Lung microvascular endothelial cell (primary cell): ENCODE measurements at regions not wholly inside any gene's neighbourhood (a gene's known extent, or its start where the extent isn't known, plus 50 kb on each side); places are given as distances from the start of the nearest gene placed in this dataset.

Experiments
- DNase-seq, 2 donors: peaks; one replicate each; pipeline versions ENCODE4 v3.0.0 to v3.0.0-alpha.2; 2010; ENCODE audit warnings: low read depth in 2 of 2

- no peak for DNase-seq
Measured at GRCh38 chr10:133035952-133036351, 51.8 kb upstream of the ADGRA1 start.

GRCh38 chr10:133034762-133035161 is 53.0 kb upstream of the ADGRA1 start:
- DNase-seq = no peak

DNA sequence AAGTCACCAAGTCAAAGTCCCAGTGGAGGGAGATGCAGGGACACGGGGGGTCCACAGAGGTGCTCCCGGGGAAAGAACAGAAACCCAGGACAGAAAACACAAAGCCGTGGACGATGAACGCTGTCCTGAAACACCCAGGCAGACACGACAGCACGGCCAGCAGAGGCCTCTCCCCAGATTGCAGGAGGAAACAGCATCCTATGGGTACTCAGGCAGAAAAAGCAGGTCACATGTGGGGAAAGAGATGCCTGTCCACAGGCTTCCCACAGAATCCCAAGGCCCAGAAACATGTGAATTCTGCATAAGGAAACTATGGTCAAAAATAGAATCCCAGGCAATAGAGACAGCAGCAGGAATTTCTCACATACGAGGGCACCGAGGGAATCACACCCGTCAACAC is 53.6 kb upstream of the ADGRA1 start:
- DNase-seq = no peak

DNA sequence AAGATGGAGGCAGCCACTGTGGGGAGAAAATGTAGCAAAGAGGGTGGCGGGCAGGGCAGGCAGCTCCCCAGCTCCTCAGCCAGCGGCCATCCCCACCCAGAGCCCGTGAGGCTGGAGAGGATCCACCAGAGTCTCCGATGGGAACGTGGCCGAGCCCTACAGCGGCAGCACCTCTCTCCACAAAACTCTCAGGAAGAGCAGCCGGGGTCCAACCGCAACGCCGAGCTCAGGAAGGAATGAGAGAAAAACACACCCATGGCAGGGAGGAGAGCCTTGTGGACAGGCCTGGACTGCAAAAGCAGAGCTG is 54.0 kb upstream of the ADGRA1 start:
- no peak for DNase-seq

GRCh38 chr10:133032976-133033741 is 54.6 kb upstream of the ADGRA1 start:
- DNase-seq = no peak

- no peak for DNase-seq
Measured at GRCh38 chr10:133032231-133032630, 55.5 kb upstream of the ADGRA1 start.

DNA sequence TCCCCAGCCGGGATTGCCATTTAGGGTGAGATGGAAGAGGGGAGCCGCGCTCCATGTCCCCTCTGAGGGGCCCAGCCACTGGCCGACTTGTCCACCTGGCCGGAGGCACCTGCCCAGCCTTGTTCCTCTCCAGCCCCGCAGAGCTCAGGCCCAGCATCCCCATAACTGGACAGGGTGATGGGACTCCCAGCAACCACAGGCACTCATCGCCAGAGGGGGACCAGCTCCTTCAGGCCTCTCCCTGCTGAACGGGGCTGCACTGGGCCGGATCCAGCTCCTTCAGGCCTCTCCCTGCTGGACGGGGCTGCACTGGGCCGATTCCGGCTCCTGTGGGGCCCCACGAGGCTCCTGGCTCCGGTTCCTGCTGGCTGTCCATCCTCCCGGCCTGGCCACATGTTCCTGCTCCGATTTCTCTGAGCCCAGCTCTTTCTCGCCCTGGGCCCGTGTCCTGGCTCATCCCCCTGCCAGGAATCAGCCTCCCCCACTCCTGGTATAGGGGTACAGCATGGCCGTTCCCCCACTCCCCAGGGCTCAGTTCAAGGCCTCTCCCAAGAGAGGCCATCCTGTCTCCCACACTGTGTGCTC is 56.1 kb upstream of the ADGRA1 start:
- no peak for DNase-seq

DNA sequence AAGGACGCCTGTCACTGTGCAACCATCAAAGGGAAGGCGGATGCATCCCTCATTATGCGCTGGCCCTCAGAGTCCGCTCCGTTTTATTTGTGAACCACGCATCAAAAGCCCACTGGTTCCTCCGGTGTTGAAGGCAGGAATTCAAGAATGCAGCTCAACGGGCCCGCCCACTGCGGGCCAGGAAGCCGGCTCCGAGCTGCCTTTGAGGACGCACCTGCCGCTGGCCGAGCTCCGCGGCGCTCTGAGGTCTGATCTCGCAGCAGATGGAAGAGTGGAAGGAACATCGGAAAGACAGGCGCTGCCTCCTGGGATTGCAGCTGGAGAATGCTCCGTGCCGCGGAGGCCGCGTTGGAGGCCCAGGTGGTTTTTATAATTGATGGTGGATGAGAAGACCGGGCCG is 56.9 kb upstream of the ADGRA1 start:
- DNase-seq = no peak

DNA sequence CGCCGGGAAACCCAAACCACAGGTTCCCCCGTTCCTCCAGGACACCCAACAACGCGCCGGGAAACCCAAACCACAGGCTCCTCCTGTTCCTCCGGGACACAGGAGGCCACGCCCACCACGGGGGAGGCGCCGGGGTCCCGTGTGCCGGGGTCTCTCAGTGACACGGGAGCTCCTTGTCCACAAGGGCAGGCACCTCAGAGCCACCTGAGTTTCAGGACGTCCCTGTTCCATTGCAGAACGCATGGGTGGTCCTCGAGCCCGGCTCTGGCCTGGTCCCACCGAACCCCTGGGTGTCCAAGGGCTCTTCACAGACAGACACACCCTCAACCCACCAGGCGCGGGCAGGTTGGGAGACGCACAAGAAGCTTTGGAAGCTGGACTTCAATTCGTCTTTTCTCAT is 57.6 kb upstream of the ADGRA1 start:
- no peak for DNase-seq

GRCh38 chr10:133028956-133029355 is 58.8 kb upstream of the ADGRA1 start:
- no peak for DNase-seq

GRCh38 chr10:133028158-133028557 is 59.6 kb upstream of the ADGRA1 start:
- DNase-seq = no peak

DNA sequence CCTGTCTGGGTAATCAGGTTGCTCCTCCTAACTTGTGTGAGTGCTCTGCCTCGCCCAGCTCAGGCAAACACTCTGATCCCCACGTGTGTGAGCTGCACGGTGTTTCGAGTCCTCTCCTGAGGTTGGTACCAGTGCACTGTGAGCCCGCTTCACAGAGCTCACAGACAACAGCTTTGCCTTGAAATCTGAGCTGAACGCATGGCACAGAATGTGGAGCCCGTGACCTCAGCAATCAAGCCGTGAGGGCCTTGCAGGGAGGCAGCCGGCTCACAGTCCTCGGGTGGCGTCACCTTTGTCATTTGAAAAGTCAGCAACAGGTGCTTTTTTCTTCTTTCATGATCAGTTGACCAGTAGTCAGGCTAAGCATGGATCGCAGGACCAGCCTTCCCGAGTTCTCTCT is 60.2 kb upstream of the ADGRA1 start:
- DNase-seq = no peak

- no peak for DNase-seq
Measured at GRCh38 chr10:133026726-133027395, 60.9 kb upstream of the ADGRA1 start.

- DNase-seq = no peak
Measured at GRCh38 chr10:133026171-133026570, 61.6 kb upstream of the ADGRA1 start.

DNA sequence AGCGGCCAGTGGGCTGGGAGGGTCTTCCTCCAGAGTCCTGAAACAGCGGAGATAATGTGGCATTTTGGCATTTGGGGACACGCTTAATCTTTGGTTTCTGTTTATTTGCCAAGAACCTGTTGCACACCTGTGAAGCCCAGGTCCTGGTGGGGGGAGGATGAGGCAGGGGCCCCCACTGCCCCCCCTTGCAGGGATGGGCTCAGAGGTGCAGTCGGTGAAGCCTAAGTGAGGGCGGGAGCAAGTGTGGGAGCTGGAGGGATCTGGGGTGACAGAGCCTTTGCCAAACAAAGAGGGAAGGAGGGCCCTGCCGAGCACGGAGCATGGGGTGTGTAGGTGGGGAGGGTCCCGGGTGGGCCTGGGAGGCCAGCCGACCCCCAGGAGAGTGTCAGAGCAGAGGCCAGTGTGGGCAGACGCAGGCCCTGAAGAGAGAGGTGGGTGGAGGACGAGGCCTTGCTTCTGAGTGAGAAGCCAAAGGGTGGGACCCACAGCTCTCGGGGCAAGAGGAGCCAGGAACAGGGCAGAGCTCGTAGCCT is 62.1 kb upstream of the ADGRA1 start:
- no peak for DNase-seq

DNA sequence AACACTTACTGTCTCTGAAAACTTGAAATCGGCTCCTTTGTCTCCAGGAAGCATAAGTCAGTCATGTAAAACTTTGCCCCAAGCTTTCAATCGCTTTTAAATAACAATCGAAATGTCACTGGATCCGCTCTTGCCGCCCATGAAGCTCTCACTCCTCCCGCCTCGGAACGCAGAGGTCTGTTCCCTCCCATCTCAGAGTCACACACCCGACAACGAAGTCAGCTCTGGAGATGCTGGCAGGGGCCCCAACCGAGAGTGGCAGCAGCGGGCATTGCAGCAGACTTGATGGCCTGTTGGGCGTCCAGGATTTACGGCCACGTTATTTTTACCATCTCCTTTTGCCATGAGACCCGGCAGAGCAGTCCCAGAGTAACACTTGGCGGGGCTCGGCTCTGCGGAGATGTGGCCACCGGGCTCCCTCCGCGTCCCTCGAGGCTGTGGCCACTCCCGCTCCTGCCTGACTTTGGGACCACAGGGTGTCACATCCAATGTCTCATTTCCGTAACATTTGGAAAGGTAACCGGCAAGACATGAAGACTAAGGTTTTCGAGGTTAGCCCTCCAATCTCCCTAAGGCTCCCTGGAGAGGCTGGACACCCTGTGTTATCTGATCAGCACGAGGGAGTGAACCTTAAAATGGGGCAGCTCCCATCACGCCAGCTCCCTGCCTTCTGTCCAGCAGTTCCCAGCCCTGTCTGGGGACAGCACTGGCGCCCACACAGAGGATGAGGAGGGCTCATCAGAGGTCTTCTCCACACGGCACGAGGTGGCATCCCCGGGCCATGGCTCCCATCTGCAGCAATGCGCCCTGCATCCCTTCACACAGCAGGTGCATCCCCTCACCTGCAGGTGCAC is 62.8 kb upstream of the ADGRA1 start:
- DNase-seq = no peak

DNA sequence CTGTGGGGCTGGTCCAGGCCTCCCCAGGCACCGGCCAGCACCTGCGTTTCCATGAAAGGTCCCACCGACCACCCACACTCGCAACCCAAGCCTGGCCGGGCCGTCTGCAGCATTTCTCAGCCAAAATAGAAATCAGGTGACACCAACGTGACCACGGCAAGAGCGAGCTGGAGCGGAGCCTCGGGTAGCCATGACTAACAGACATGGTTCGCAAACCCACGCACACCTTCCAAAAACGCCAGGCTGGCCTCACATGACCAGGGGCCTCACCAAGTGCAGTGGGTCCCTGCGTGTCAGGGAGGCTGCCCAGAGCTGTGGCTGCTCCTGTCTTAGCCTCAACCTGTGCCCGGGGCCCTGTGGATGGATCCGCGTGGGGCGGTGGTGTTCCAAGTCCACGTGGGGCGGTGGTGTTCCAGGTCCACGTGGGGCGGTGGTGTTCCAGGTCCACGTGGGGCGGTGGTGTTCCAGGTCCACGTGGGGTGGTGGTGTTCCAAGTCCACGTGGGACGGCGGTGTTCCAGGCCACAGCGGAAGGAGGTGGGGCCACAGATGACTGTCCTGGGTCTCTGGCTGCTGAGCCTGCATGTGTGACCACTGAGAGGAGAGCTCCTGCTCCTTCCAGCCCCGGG is 64.4 kb upstream of the ADGRA1 start:
- no peak for DNase-seq

DNA sequence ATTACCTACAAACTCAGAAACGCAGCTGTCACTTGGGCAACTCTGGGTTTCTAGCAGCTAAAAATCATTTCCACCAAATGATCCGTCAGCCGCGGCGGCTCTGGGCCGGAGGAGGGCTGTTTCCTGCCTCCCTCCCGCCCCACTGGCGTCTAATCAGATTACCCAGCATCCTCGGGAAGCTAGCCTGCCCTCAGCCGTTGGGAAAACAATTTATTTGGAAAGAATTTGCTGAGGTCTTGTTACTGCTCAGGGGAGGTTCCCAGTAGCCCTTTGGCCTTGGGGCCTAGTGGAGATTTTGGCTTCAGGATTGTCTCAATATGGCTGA is 65.0 kb upstream of the ADGRA1 start:
- DNase-seq = peak in 1 of 2 donors; percentile 58

GRCh38 chr10:133021963-133022775 is 65.6 kb upstream of the ADGRA1 start:
- no peak for DNase-seq

DNA sequence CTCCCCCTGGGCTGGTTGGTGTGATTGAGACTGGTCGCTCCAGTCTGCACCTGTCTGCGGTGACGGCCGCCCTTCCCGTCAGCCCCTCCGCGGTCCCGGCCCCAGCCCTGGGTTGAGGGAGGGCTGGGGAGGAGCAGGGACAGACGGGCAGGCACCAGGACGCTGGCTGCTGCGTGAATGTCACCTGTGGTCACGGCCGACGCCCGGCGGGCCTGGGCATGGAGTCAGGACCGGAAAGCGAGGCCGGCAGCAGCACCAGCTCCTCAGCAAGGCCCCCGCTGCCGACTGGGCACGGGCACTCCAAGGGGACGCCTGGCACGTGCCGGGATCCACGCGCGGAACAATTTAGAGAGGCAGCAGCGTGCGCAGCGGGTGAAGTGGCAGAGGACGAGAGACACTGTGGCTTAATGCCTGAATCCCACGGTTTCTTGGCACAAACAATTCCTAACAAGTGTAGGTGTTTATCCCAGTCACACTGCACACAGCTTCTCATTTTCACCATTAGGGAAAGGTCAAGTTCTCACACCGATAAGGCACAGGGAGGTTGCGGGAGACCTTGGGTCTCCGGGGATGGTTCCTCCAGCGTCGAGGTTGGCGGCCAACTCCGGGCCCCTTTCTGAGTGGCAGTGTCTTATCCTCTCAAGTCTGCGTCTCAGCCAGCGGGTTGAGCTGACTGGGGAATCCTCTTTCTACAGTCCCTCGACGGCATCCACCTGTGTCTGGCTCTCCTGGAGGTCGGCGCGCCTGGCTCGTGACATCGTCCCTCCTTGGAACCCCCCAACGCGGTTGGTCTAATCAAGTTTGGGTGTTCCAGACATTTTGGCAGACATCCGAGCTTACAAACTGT is 66.4 kb upstream of the ADGRA1 start:
- DNase-seq = no peak
